ENCODE measurements at regions not wholly inside any gene's neighbourhood (a gene's known extent, or its start where the extent isn't known, plus 50 kb on each side); places are given as distances from the start of the nearest gene placed in this dataset.
"Not testable (repeated sequence)": the region's sequence is repeated elsewhere in the genome, so short reads cannot be mapped to it uniquely, and the experiment has no call there.

DNA sequence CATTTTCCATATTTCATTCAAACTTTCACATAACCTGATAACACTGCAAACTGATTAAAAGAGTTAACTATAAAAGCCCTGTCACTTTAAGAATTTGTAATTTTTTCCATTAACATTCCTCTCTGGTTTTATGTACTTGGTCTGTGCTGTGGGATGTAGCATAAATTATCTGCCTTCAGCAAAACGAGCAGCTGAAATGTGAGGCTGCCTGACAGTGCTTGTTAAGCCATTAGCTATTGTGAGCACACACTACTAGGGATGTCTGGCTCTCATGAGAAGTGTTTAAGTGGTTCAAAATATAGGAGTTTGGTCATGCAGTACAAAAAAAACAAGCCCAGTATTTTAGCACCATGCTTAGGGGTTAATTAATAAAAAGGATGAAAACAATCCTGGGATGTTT, 63.0 kb downstream of the HOXA1 start:
- H3K27me3 Mint-ChIP-seq = no peaks in the 10 kb centered on the region
- peaks cover 7% of the 10 kb centered on the region for H3K4me1 Mint-ChIP-seq
- H3K4me3 Mint-ChIP-seq = no peak overlapping the region
- no peak for DNase-seq
- H3K9me3 Mint-ChIP-seq = no peaks in the 10 kb centered on the region
- no peak overlapping the region for H3K27ac Mint-ChIP-seq
- no peaks in the 10 kb centered on the region for H3K36me3 Mint-ChIP-seq (ENCODE audit: low read depth)
- CTCF ChIA-PET = no interaction called here
- POLR2A ChIA-PET = no interaction called here

DNA sequence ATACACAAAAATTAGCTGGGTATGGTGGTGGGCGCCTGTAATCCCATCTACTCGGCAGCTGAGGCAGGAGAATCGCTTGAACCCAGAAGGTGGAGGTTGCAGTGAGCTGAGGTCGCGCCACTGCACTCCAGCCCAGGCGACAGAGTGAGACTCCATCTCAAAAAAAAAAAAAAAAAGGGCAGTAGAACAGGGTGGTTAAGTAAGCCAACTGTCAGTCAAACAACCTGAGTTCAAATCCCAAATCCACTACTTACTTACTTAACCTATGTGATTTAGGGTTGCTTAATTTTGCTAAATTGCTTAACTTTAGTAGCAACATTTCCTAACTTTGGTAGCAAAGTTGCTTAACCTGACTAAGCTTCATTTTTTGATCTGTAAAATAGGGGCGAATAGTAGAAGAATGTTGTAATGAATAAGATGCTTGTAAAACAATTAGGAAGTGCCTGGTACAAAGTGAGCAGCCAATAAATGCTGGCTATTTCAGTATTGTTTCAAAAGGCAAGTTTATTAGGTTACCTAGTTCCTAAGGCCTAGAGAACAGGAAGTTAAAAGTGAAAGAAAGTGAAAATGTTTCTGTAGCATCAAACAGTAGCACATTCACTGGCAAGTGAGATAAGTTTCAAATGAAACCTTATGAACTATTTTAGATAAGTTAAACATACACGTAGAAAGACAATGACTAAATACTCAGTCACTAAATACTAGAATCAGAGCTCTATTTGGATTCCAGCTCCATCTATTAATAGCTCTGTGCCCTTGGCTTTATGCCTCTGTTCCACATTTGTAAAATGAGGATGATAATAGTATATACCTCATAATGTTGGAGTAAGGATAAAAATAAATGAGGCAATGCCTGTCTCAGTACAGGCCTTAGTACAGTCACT, 64.3 kb downstream of the HOXA1 start:
- Mint-ChIP-seq H3K9me3 (no peaks in the 10 kb centered on the region), H3K4me1 (peaks cover 7% of the 10 kb centered on the region), H3K27me3 (no peaks in the 10 kb centered on the region), H3K27ac (no peak overlapping the region), H3K36me3 (ENCODE audit: low read depth) (no peaks in the 10 kb centered on the region), H3K4me3 (no peak overlapping the region)
- no peak for DNase-seq
- POLR2A ChIA-PET = no interaction called here
- CTCF ChIA-PET = interaction anchor here (0.6 to 1.4 kb wide), 2 partner anchors 11 to 128 kb away, joined by 3 read pairs; no protein-coding TSS in a partner anchor

DNA sequence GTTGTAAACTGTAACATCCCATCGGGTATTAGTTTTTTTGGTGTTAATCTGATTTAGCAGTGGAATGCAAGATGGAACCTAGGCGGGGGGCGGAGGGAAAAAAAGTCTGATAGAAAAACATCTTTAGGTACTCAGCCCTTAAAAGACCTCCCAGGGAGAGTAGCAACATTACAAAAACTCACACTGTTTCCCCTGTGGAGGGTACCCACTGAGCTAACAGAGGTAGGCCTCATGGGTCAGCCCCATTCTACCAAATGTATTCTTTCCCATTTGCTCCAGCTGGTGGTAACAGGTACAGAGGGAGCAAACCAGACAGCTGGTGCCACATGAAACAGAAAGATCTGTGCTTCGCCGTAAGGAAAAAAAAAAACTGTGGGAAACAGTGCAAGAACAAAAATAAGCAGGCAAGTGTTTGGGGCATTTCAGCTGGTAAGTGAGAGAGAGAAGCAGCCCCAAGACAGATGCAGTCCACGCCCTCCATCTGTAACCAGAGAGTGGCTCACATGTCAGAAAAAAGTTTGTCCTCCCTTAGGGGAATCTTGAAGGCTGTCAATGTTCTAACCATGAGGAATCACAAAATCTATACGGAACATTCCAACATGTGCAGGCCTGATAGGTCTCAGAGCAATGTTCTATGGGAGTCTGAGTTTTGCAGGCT, 65.3 kb downstream of the HOXA1 start:
- H3K4me3 Mint-ChIP-seq = no peak overlapping the region
- no peaks in the 10 kb centered on the region for H3K27me3 Mint-ChIP-seq
- no peak overlapping the region for H3K27ac Mint-ChIP-seq
- DNase-seq = no peak
- POLR2A ChIA-PET = no interaction called here
- no peaks in the 10 kb centered on the region for H3K36me3 Mint-ChIP-seq (ENCODE audit: low read depth)
- no peaks in the 10 kb centered on the region for H3K9me3 Mint-ChIP-seq
- peaks cover 7% of the 10 kb centered on the region for H3K4me1 Mint-ChIP-seq
- CTCF ChIA-PET = no interaction called here

DNA sequence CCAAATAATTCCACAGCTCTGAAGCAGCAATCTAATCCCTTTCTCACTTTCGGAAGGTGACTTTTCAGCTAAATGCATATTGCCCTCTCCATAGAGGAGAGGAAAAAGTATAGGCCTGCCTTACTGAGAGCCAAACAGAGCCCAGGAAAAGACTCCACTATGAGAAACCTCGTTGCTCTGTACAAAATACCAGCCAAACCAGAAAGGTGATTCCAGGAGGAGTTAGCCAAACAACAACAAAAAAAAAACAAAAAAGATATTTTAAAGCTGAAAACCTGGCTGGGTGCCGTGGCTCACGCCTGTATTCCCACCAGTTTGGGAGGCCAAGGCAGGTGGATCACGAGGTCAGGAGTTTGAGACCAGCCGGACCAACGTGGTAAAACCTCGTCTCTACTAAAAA, 70.5 kb downstream of the HOXA1 start:
- ChIA-PET CTCF (no interaction called here), POLR2A (no interaction called here)
- H3K9me3 Mint-ChIP-seq = no peaks in the 10 kb centered on the region
- H3K4me3 Mint-ChIP-seq = no peak overlapping the region
- DNase-seq = no peak
- no peaks in the 10 kb centered on the region for H3K4me1 Mint-ChIP-seq
- no peaks in the 10 kb centered on the region for H3K36me3 Mint-ChIP-seq (ENCODE audit: low read depth)
- no peak overlapping the region for H3K27ac Mint-ChIP-seq
- H3K27me3 Mint-ChIP-seq = peaks cover 3% of the 10 kb centered on the region

- no peak for DNase-seq
- Mint-ChIP-seq H3K4me1 (no peaks in the 10 kb centered on the region), H3K27me3 (peaks cover 5% of the 10 kb centered on the region), H3K4me3 (no peak overlapping the region), H3K36me3 (ENCODE audit: low read depth) (no peaks in the 10 kb centered on the region), H3K27ac (no peak overlapping the region), H3K9me3 (peaks cover 4% of the 10 kb centered on the region)
- ChIA-PET POLR2A (no interaction called here), CTCF (no interaction called here)
These were observed 85.7 kb downstream of the HOXA1 start for GRCh38 chr7:27010068-27010467.

DNA sequence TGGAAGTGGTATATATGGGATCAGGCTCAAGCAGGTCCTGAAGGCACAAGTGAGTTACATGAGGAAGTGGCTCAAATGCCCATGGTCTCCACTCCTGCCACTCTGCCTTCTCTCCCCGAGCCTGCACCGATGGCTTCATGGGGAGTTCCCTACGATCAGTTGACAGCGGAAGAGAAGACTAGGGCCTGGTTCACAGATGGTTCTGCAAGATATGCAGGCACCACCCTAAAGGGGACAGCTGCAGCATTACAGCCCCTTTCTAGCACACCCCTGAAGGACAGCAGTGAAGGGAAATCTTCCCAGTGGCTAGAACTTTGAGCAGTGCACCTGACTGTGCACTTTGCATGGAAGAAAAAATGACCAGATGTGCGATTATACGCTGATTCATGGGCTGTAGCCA, 95.3 kb downstream of the HOXA1 start:
- no peak for DNase-seq
- ChIA-PET CTCF (no interaction called here), POLR2A (no interaction called here)
- Mint-ChIP-seq H3K27me3 (peaks cover 1% of the 10 kb centered on the region), H3K36me3 (ENCODE audit: low read depth) (no peaks in the 10 kb centered on the region), H3K27ac (no peak overlapping the region), H3K4me3 (no peak overlapping the region), H3K9me3 (peaks cover 7% of the 10 kb centered on the region), H3K4me1 (no peaks in the 10 kb centered on the region)

DNA sequence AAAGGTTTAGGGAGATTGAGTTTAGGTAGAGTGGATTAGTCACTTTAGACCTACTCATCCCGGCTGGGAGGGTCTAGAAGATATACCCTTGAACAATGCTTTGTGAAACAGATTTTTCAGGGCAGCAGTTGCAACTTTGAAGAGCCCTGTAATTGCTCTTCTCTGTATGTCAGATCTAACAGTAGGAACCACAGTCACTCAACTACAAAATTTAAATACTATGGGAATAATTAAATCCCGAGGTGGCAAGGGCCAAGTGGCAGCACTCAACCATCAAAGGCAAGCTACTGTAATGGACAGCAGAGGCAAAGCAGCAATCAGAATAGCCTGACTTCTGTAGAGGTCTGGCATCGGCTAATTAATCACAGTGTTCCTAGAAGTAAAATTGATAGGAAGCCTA, 97.5 kb downstream of the HOXA1 start:
- H3K27me3 Mint-ChIP-seq; H3K4me3 Mint-ChIP-seq; H3K4me1 Mint-ChIP-seq; POLR2A ChIA-PET; CTCF ChIA-PET; H3K9me3 Mint-ChIP-seq; H3K36me3 Mint-ChIP-seq (ENCODE audit: low read depth); H3K27ac Mint-ChIP-seq; DNase-seq: not testable (repeated sequence)

- H3K4me3 Mint-ChIP-seq = no peak overlapping the region
- no peaks in the 10 kb centered on the region for H3K36me3 Mint-ChIP-seq (ENCODE audit: low read depth)
- ChIA-PET POLR2A (no interaction called here), CTCF (no interaction called here)
- H3K27me3 Mint-ChIP-seq = peaks cover 8% of the 10 kb centered on the region
- DNase-seq = no peak
- no peak overlapping the region for H3K27ac Mint-ChIP-seq
- H3K9me3 Mint-ChIP-seq = peaks cover 7% of the 10 kb centered on the region
- H3K4me1 Mint-ChIP-seq = no peaks in the 10 kb centered on the region
These were observed 100.1 kb downstream of the HOXA1 start for GRCh38 chr7:26995666-26996065.

- Mint-ChIP-seq H3K27ac (no peak overlapping the region), H3K36me3 (ENCODE audit: low read depth) (no peaks in the 10 kb centered on the region), H3K27me3 (peaks cover 8% of the 10 kb centered on the region), H3K4me3 (no peak overlapping the region), H3K4me1 (no peaks in the 10 kb centered on the region), H3K9me3 (peaks cover 7% of the 10 kb centered on the region)
- ChIA-PET POLR2A (no interaction called here), CTCF (no interaction called here)
- no peak for DNase-seq
These were observed 101.7 kb downstream of the HOXA1 start for GRCh38 chr7:26993816-26994810.

GRCh38 chr7:26992670-26993069, 103.1 kb downstream of the HOXA1 start:
- Mint-ChIP-seq H3K36me3 (ENCODE audit: low read depth) (no peaks in the 10 kb centered on the region), H3K9me3 (no peaks in the 10 kb centered on the region), H3K27me3 (peaks cover 8% of the 10 kb centered on the region), H3K4me3 (no peak overlapping the region), H3K27ac (no peak overlapping the region), H3K4me1 (no peaks in the 10 kb centered on the region)
- ChIA-PET POLR2A (no interaction called here), CTCF (no interaction called here)
- DNase-seq = no peak

DNA sequence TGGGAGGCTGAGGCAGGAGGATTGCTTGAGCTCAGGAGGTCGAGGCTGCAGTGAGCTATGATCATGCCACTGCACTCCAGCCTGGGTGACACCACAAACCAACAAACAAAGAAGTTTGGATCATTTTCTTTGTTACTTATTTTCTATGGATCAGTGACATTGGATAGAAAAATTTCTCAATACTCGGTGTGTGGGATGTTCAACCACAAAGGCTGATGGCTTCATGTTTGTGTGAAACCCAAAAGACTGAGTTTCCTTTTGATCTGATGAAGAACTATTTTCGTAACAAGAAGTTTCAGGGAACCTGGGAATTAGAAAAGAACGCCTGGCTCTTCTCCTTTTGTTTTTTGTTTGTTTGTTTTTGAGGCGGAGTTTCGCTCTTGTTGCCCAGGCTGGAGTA, 104.0 kb downstream of the HOXA1 start:
- no peak for DNase-seq
- ChIA-PET CTCF (no interaction called here), POLR2A (no interaction called here)
- Mint-ChIP-seq H3K36me3 (ENCODE audit: low read depth) (no peaks in the 10 kb centered on the region), H3K4me3 (no peak overlapping the region), H3K9me3 (no peaks in the 10 kb centered on the region), H3K4me1 (no peaks in the 10 kb centered on the region), H3K27me3 (peaks cover 8% of the 10 kb centered on the region), H3K27ac (no peak overlapping the region)

DNA sequence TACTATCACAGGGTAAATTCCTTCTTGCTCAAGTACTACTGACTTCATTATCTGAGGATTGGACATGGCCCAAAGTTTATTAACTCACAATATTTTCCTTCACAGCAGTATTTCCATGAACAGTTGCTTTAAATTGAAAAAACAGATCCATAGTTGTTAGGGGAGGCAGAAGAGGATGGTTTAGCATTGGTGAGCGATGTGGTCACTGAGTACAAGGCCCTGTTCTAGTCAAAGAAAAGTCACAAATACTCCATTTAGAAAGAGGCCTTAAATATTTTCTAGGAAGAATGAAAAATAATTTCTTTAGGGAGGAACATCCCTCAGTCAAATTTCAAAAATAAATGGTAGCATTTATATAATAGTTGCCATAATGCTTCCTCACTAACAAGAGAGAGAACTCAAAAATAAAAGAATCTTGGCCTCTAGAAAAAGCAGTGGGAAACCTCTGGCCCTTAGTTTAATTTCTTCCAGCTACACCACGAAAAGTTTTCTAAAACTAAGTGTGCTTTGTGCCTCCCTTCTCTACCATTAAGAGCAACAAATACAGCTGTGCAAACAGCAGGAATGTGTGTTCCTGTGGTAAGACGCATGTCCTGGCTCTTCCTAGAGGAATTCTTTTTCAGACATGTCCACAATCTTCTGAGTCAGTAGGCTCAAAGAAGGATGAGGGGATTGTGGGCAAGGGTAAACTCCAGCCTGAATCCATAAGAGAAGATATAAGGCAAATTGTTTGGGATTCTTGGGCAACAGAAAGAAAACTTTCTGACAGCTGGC, 105.7 kb downstream of the HOXA1 start:
- no peak overlapping the region for H3K4me3 Mint-ChIP-seq
- H3K36me3 Mint-ChIP-seq (ENCODE audit: low read depth) = no peaks in the 10 kb centered on the region

More for the DNA sequence above, 105.7 kb downstream of the HOXA1 start:
- ChIA-PET POLR2A (no interaction called here), CTCF (no interaction called here)
- Mint-ChIP-seq H3K27ac (no peak overlapping the region), H3K9me3 (no peaks in the 10 kb centered on the region), H3K4me1 (no peaks in the 10 kb centered on the region), H3K27me3 (peaks cover 6% of the 10 kb centered on the region)
- no peak for DNase-seq
